SKM-1 treated with dmso at 0.1 percent for 144 hours (cell line): ENCODE measurements at regions not wholly inside any gene's neighbourhood (a gene's known extent, or its start where the extent isn't known, plus 50 kb on each side); places are given as distances from the start of the nearest gene placed in this dataset.
A peak's percentile ranks its signal among the peaks of the same experiment; 100 is the strongest.
"Not testable (repeated sequence)": the region's sequence is repeated elsewhere in the genome, so short reads cannot be mapped to it uniquely, and the experiment has no call there.

Source experiments
- DNase-seq: peaks from one replicate; lab custom pipeline; 2025; ENCODE audit not compliant: unreplicated experiment; lab: John Stamatoyannopoulos, UW

DNA sequence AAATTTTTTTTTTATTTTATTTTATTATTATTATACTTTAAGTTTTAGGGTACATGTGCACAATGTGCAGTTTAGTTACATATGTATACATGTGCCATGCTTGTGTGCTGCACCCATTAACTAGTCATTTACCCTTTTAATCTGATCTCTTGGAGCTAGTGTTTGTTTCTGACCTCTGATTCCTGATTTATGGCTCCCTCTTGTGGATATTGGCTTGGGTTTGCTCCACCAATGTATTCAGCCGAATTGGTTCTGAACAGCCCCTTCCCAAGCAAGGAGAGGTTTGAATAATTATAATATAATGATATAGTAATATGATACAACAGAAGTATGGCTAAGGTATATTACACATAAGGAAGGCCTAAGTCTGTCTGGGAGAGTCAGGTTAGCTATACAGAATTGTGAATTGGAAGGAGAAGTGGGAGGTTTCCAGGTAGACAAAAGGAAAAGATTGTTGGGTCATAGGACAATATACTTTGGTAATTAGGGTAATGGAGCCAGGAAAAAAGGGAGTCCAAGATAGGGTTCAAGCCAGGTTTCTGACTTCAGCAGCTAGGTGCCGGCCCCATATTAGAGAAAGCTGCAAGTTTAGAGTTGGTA lies 53.1 kb upstream of the HMCN1 start:
- no peak for DNase-seq

DNA sequence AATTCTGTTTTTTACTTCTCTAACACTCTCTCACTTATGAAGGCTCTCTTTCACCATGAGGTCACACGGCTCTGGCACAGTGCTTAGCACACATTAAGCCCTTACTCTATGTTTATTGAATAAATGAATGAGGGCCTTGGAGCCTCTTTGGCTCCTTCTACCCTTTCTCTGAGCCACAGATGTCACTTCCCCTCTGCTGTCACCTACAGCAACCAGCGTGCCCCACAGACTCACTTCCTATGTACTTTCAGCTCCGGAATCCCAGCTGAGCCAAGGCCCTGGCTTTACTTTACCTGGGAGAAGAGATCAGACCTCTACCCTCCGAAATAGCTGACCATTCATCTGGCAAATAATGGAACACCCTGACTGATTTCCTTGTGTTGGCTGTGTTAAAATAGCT lies 53.7 kb upstream of the HMCN1 start:
- DNase-seq = no peak

DNA sequence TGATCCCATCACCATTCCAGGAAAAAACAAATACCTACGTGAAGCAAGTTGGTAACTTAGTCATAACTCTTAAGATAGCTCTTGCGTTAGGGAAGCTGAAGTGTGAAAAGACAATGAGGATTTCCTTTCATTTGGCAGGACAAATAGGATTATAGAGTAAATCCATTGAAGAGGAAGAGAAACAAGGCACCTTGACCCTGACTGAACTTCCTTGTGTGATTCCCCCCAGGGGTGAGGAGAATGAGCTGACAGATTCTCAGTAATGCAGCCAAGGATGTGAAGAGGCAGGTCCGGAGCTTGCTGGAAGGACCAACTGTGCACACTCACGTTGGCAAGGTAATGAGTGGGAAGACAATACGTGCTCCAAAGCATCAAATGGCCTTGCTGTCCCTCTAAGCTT lies 55.0 kb upstream of the HMCN1 start:
- no peak for DNase-seq

DNA sequence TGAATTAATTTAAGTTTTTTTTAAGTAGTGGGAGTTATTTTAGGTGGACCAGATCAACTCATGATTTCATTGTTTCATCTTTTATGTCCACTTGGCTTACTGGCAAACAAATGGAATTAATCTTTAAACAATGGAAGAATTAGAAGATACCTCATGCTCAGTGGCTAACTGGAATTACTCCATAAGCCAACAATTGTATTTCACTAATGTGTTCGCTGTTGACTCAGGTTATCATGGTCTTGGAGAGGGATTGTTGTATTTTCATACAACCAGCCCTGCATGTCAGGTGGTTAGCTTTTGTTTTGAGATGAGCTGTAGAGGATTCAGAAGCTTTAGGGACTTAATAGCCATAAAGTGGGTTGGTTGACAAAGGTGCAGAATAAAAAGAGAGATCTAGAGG lies 57.2 kb upstream of the HMCN1 start:
- no peak for DNase-seq

DNA sequence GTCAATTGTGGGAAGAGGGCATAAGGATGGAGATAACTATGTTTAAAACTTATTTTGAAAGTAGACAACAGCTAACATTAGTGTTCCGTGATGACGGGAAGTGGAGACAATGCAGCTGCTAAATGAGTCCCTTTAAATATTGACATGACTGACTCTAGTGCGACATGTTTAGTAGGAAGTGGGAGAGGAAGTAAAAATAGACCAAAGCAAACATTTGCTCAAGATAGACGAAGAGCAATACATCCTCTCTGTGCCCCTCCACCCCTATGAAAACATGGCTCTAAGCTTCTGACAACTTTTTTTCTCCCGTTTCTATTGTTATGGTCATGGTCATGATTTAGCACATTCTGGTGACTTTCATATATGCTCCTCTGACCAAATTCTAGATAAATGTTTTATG lies 60.0 kb upstream of the HMCN1 start:
- peak; percentile 36 for DNase-seq

DNA sequence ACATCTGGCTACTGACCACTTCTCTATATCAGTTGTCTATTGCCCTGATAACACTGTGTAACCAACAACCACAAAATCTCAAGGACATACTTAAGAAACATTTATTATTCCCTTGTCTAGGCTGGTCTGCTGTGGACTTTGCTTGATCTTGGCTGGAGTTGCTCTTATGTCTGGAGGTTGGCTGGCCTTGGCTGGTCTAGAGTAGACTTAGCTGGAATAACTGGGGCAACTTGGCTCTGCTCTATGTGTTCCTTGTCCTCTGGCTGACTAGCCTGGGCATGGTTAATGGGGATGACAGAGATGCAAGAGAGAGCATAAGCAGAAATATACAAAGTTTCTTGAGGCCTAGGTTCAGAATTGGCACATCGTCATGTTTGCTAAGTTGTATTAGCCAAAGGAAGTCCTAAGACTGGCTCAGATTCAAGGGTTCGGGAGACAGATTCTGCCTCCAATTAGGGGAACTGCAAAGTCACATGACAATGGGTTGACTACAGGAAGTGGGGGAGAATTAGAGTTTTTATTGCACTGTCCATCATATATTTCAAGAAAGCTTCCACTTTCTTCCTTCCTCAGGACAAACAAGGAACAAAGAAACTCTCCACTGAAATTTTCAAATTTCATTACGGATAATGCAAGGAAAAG lies 61.4 kb upstream of the HMCN1 start:
- peak; percentile 13 for DNase-seq

DNA sequence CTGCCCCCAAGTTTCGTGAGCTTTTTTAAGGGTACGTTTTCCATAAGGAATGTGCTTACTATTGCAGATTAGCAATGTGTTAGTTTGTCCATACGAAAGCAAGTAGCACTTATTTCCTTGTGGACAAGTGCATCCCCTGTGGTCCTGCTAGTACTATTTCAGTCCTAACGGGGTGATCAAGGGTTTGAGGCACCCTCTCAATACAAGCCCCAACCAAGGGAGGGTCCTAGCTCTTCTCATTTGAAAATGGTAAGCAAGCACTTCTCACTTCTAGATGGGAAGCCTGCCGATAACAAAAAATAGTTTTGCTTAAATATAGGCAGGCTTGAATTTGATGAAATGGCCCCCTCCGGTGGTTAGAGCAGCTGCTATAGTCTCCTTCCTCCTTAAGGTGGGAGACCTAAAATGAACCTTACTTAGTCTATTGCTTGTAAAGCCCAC lies 64.0 kb upstream of the HMCN1 start:
- peak; percentile 29 for DNase-seq

DNA sequence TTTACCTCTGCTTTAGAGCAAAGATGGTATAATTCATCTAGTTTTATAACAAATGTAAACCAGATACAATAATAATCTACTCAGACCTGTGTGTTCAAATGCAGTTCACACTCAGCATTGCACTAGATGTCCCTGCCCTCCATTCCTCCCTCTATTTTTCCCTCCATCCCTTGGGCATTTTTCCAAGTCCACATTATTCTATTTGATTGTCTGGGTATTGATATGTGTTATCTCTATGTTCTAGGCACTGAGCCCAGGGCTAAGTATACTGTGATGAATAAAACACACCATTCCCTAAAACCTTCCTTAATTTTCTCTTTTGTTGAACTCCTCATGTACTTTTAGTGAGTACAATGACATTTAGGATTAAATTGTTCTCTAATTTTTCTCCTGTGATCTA lies 66.2 kb upstream of the HMCN1 start:
- no peak for DNase-seq

DNA sequence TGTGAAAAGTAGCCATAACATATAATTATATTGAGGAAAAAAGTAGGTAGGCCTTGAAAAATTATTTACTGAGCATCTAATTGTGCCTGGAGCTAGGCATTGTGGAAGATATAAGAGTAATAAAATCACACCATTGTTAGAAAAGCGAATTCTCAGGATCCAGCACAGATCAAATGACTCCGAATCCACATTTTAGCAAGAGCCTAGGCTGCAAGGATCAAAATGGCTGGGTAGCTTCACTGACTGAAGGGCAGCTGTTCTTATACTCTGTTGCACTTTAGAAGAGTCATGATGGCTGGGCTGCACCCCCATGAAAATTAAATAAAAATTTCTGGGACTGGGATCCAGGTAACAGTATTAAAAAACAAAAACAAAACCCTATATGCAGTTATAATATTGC lies 67.6 kb upstream of the HMCN1 start:
- no peak for DNase-seq

DNA sequence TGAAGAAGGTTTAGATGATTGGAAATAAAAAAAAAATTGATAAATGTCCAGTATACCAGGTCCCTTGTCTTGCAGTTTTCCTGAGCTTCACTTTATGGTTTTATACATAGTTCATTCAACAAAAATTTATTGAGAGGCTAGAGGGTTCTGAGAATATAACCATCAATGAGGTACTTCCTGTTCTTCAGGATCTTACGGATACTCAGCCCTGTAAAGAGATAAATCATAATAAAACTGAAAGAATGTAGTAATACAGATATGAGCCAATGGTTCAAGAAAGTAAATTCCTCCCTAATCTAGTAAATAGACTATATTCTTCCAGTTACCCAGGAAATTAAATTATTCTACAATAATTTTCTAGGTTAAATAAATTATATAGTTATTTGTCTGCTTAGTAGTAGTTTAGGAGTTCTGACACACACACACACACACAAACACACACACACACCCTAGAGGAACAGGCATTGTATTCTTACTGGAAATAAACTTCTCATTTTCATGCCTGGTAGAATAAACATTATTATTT lies 70.4 kb upstream of the HMCN1 start:
- no peak for DNase-seq

DNA sequence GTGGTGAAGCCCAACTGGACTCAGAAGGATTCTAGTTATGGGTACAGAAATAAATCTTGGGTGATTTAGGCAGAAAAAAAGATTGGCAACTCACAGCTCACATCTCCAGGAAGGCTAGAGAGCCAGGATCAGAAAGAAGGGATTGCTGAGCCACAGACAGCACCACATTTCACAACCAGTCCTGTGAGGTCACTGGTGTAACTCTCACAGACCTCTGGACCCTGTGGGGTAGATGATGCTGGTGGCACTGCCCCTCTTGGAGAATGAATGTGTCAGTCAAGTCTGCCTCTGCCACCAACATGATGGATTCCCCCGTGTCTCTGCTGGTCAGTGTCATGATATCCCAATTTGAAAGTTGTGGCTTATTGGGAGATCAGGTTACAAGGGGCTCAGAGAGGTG lies 70.9 kb upstream of the HMCN1 start:
- DNase-seq = no peak

DNA sequence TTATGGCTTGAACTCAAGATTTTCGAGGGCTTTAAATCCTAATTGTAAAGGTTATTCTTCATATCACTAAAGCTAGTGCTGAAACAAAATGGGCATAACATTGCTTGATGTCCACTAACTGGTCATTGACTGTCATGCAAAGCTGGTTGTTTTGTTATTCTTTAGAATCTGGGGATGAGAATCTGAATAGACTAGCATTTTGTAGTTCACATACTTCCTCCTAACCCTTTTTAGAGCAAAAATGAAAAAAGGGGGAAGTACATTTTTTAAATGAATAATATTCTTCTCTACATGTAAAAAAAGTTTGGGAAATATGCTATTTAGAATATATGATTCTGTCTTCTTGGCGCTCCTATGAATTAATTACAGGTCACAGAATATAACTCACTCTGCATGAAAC lies 72.2 kb upstream of the HMCN1 start:
- no peak for DNase-seq

DNA sequence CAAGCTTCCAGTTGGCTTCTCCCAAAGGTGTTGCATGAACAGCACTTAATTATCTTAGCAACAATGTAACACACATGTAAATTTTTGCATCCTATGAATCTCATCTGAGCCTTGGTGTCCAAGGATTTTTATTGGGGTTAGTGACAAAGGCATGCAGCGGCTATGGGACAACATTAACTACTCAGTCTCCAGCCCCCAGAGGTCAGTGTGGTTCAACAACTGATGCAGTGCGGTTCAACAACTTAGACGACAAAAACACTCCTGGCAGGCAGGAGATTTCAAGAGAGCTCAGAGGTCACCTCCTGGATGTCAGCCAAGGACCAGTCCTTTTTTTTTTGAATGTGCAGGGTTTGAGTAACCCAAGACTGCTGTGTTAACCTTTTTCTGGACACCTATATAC lies 77.5 kb upstream of the HMCN1 start:
- DNase-seq = no peak

DNA sequence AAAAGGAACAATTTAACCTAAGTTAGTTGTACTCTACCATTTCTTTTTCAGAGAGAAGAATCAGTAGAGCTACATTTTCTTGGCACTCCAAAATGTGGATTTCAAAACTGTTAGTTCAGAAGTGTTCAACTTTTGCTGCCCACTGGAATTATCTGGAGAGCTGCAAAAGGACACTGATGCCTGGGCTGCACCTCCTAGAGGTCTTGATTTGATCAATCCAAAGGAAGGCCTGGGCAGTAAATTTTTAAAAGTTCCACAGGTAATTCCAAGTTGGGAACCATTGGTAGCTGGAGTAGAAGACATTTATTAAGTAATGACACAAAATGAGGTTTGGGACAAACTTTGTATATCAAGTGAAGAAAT lies 79.3 kb upstream of the HMCN1 start:
- no peak for DNase-seq

DNA sequence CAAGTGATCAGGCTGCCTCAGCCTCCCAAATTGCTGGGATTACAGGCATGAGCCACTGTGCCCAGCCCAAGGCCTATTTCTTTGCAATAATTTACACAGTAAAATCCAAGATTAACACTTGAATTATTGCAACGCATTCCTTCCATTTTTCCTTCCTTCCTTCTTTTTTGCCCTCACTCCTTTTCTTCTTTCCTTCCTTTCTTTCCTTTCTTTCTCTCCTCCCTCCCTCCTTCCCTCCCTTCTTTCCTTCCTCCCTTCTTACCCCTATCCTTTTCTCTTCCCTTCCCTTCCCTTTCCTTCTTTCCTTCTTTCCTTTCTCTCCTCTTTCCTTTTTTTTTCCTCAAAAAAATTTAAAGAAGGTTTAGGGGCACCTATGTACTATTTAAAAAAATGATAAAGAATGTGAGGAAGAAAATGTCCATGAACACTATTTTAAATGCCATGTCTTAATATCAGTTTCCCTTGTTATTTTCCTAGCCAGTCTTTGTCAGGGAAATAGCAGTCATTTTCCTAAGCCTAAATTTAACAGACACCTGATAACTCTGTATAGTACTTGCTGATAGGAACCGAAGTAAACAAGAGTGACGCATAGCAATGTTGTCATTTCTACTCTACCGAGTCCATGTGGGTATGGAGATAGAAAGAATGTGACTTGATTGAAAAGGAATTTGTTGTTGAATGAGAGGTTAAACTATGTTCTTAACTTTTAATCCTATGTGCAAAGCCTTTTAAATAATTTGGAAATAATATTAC lies 79.8 kb upstream of the HMCN1 start:
- no peak for DNase-seq

DNA sequence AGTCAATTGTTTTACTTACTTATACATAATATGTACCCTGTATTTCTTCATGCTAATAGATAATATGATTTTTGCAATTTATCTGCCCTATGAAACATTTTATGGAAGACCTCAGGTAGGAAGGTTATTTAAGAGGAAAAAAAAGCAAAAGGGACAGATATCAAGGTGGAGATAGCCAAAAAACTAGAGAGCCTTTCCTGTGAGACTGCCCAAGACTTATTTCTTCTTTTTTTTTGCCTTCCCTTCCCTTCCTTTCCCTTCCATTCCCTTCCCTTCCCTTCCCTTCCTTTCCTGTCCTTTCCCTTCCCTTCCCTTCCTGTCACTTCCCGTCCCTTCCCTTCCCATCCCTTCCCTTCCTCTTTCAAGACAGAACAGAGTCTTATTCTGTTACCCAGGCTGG lies 80.6 kb upstream of the HMCN1 start:
- no peak for DNase-seq

DNA sequence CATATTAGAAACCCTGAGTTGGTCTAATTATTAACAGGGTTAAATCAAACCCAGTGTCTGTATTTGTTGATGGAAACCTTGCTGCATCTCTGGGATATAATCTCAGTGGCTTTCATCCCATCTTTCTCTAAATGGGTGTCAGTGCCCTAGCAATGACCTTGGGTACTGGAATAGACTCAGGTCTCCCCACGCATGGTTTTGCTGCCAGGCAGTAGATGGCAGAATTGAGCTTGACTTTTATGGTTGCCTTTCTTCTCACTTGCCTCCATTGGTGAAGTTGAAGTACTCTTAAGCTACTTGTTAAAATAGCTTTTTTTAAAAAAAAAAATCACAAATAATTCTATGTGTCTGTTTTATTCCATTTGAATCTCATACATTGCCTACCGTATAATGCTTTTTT lies 81.8 kb upstream of the HMCN1 start:
- no peak for DNase-seq

DNA sequence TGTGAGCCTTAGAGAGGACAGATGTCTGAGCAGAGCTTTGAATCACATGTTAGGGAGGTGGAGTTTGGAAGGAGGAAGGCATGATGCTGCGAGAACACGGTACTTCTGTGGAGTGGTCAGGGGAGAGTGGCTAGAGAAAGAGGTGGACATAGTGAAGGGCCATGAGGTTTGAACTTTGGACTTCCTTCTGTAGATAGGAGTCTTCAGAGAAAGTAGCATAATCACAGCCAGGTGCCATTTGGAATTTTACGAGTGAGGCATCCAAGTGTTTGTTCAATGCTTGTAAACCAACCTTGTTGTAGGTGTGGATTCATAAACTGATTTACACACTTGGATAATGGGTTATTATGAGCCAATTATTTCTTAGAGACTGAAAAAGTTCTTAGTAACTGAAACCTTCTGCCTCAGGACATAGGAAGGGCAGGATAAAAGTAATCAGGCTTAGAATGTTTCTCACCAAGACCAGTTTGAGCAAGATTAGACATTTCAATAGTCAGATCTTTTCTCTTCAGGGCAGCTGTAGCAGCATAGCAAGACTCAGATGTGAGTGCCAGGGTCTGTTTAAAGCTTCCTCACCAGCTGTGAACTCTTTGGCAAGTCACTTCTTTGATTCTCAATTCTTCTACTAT lies 83.5 kb upstream of the HMCN1 start:
- no peak for DNase-seq

DNA sequence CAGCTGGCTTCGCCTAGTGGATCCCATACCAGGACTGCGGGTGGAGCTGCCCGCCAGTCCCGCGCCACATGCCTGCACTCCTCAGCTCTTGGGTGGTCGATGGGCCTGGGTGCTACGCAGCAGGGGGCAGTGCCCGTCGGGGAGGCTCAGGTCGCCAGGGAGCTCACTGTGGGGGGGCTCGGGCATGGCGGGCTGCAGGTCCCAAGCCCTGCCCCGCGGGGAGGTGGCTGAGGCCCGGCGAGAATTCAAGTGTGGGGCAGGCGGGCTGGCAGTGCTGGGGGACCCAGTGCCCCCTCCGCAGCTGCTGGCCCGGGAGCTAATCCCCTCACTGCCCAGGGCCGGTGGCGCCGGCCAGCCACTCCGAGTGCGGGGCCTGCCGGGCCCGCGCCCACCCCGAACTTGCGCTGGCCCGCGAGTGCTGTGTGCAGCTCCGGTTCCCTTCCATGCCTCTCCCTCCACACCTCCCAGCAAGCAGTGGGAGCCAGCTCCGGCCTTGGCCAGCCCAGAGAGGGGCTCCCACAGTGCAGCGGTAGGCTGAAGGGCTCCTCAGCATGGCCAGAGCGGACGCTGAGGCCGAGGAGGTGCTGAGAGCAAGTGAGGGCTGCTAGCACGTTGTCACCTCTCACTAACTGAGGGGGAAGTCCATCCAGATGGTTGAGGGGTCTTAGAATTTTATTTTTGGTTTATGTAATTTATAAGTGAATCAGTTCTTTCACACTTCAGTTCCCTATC lies 85.2 kb upstream of the HMCN1 start:
- DNase-seq = no peak

DNA sequence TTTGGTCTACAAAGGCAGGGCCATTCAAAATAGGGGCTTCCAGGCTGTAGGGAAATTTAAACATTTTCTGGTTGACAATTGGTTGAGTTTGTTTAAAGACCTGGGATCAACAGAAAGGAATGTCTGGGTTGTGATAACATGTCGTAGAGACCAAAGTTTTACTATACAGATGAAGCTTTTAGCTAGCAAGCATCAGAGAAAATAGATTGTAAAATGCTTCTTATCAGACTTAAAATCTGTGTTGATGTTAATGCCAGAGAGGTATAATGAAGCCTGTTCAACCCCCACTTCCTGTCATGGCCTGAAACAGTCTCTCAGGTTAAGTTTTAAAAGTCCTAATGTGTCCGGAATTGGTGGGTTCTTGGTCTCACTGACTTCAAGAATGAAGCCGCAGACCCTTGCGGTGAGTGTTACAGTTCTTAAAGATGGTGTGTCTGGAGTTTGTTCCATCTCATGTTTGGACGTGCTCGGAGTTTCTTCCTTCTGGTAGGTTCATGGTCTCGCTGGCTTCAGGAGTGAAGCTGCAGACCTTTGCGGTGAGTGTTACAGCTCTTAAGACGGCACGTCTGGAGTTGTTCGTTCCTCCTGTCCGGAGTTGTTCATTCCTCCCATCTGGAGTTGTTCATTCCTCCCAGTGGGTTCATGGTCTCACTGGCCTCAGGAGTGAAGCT lies 86.5 kb upstream of the HMCN1 start:
- DNase-seq = not testable (repeated sequence)

DNA sequence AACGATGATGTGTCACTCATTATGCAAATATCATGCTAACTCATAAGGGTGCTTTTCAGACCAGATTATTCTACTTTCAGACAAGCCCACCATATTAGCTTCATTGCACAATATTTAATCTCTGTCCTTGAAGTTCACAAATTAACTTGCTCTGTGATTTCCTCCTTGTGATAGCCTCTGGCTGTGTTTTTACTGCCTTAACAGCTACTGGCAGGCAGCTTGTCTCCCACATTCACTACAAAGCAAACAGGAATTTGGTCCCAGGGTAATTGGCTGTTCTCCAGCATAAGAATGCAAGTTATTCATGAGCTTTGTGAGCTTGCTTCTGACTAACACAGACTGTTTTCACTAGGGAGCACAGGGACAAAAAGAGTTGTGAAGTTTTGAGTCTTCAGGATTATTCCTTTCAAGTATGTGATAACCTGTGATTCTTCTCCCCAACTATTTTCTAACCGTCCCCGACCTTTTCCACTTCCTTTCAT lies 87.9 kb upstream of the HMCN1 start:
- DNase-seq = no peak
